Calu3 (cell line): ENCODE measurements at regions not wholly inside any gene's neighbourhood (a gene's known extent, or its start where the extent isn't known, plus 50 kb on each side); places are given as distances from the start of the nearest gene placed in this dataset.

Experiments
- BruUV-seq: library from RNA; stranded (reverse); fragments of 400-500 nt; replicated peaks from 2 replicates; lab custom pipeline; 2021; lab: Mats Ljungman, UMichigan
- CTCF ChIA-PET: fragments of 300-600 bp; sonication (Branson Sonifier 250); formaldehyde crosslinking; loops from one replicate; lab custom pipeline; 2022; ENCODE audit warnings: antibody characterized with exemption; lab: Charles Lee
- DNase-seq: peaks from one replicate; pipeline ENCODE4 v3.0.0; 2022
- H3K27ac Mint-ChIP-seq: one replicate; pipeline ENCODE4 v1.8.0; 2022; ENCODE audit warnings: mixed read lengths; ENCODE audit not compliant: unreplicated experiment
- H3K27me3 Mint-ChIP-seq: one replicate; pipeline ENCODE4 v1.8.0; 2022; ENCODE audit warnings: mixed read lengths; ENCODE audit not compliant: unreplicated experiment
- H3K36me3 Mint-ChIP-seq: one replicate; pipeline ENCODE4 v1.8.0; 2022; ENCODE audit warnings: mild to moderate bottlenecking, moderate library complexity, mixed read lengths; ENCODE audit not compliant: insufficient read depth, unreplicated experiment
- H3K4me1 Mint-ChIP-seq: one replicate; pipeline ENCODE4 v1.8.0; 2022; ENCODE audit warnings: mild to moderate bottlenecking, low read depth, mixed read lengths; ENCODE audit not compliant: unreplicated experiment
- H3K4me3 Mint-ChIP-seq: one replicate; pipeline ENCODE4 v1.8.0; 2022; ENCODE audit warnings: mild to moderate bottlenecking, low read depth, moderate library complexity, mixed read lengths; ENCODE audit not compliant: unreplicated experiment
- H3K9me3 Mint-ChIP-seq: one replicate; pipeline ENCODE4 v1.8.0; 2022; ENCODE audit warnings: low read depth, mixed read lengths; ENCODE audit not compliant: unreplicated experiment
- intact Hi-C: fragments of 100-400 bp; cut with micrococcal nuclease; formaldehyde crosslinking; loops from one replicate; pipeline ENCODE4 v1.10.0; 2022; ENCODE audit not compliant: unreplicated experiment
- TF ChIP-seq, protein P1 (sequence below): fragments of 200-600 bp; IDR thresholded peaks from one replicate; pipeline ENCODE4 v1.8.0; 2022; ENCODE audit warnings: antibody characterized with exemption; ENCODE audit not compliant: unreplicated experiment

DNA sequence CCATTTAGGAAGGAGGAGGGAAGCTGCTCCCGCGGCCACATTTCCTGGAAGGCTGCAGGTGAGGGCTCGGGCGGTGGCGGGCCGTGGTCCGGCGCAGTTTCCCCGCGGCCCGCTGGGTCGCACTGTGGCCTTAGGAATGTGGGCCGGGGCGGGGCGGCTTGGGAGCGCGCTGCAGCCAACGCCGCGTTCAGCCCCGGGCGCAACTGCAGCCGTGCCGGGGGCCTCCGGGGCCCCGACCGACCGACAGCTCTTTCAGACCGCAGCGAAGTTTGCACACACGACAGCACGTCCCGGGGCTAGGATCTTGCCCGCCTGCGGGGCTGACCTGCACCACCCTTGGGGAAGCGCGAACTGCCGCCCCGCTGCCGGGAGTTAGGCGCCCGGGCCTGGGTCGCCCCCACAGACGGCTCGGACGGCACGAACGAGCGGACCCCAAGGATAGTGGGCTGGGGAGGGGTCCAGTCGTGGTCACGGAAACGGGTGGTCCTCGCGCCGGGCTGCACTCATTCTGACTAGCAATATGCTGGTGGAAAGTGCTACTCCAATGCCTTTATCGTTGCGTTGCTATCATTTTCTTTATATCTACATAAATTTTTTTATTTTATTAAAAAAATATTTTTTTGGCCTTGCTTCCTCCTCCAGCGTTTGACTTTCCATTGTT lies 69.9 kb upstream of the DLX2 start:
- BruUV-seq, result no TSS peak
- TF ChIP-seq, protein P1, sequence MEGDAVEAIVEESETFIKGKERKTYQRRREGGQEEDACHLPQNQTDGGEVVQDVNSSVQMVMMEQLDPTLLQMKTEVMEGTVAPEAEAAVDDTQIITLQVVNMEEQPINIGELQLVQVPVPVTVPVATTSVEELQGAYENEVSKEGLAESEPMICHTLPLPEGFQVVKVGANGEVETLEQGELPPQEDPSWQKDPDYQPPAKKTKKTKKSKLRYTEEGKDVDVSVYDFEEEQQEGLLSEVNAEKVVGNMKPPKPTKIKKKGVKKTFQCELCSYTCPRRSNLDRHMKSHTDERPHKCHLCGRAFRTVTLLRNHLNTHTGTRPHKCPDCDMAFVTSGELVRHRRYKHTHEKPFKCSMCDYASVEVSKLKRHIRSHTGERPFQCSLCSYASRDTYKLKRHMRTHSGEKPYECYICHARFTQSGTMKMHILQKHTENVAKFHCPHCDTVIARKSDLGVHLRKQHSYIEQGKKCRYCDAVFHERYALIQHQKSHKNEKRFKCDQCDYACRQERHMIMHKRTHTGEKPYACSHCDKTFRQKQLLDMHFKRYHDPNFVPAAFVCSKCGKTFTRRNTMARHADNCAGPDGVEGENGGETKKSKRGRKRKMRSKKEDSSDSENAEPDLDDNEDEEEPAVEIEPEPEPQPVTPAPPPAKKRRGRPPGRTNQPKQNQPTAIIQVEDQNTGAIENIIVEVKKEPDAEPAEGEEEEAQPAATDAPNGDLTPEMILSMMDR, result peak; percentile 73
- intact Hi-C loops, result loop anchor here (1.0 to 5.0 kb wide), 4 partner anchors 54 to 540 kb away; no protein-coding TSS in a partner anchor
- Mint-ChIP-seq H3K27ac (peak overlapping the region; percentile 39), H3K4me3 (peak overlapping the region; percentile 80), H3K27me3 (no peaks in the 10 kb centered on the region), H3K36me3 (peaks cover 17% of the 10 kb centered on the region), H3K9me3 (no peaks in the 10 kb centered on the region), H3K4me1 (peaks cover 31% of the 10 kb centered on the region)
- peak; percentile 89 for DNase-seq
- CTCF ChIA-PET, result interaction anchor here (0.6 to 2.2 kb wide), 11 partner anchors 11 to 1845 kb away, joined by 3 to 34 read pairs (median 3); no protein-coding TSS in a partner anchor

- no peaks in the 10 kb centered on the region for H3K27me3 Mint-ChIP-seq
- H3K9me3 Mint-ChIP-seq, result no peaks in the 10 kb centered on the region
- intact Hi-C loops, result loop anchor here (2.0 to 5.0 kb wide), 3 partner anchors 54 to 539 kb away; no protein-coding TSS in a partner anchor
- H3K4me3 Mint-ChIP-seq, result peak overlapping the region; percentile 80
- CTCF ChIA-PET, result interaction anchor here (1.0 to 2.2 kb wide), 5 partner anchors 14 to 288 kb away, joined by 3 to 34 read pairs (median 5); no protein-coding TSS in a partner anchor
- no peak for DNase-seq
- peaks cover 31% of the 10 kb centered on the region for H3K4me1 Mint-ChIP-seq
- H3K36me3 Mint-ChIP-seq, result peaks cover 17% of the 10 kb centered on the region
- no TSS peak for BruUV-seq
- TF ChIP-seq, protein P1, result no peak
- H3K27ac Mint-ChIP-seq, result no peak overlapping the region
Measured at GRCh38 chr2:172173174-172173706, 70.5 kb upstream of the DLX2 start.

DNA sequence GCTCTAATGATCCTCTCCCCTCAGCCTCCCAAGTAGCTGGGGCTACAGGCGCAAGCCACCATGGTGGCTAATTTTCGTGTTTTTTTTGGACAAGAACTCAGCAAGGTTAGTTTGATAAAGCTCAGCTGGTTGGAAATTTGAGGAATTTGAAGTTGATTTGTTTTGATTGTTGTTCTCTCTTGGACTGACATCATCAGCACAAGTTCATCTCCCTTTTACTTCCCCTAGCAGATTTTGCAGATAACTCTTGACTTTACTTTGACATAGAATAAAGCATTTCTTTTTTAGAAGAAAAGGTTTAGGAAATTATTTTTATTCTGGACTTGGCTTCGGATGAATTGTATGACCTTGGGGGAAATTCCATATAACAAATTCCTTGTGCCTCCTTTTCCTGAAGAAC lies 74.9 kb upstream of the DLX2 start:
- CTCF ChIA-PET, result interaction anchor here (0.6 kb wide), 1 partner anchor 328 kb away, joined by 6 read pairs; no protein-coding TSS in a partner anchor
- Mint-ChIP-seq H3K27me3 (no peaks in the 10 kb centered on the region), H3K4me3 (no peak overlapping the region), H3K9me3 (no peaks in the 10 kb centered on the region), H3K4me1 (peaks cover 20% of the 10 kb centered on the region), H3K27ac (no peak overlapping the region), H3K36me3 (peaks cover 9% of the 10 kb centered on the region)
- intact Hi-C loops, result no loop called here
- no peak for DNase-seq
- TF ChIP-seq, protein P1, result no peak
- BruUV-seq, result no TSS peak

GRCh38 chr2:172177996-172178395 lies 75.3 kb upstream of the DLX2 start:
- Mint-ChIP-seq H3K27ac (no peak overlapping the region), H3K27me3 (no peaks in the 10 kb centered on the region), H3K9me3 (no peaks in the 10 kb centered on the region), H3K4me3 (no peak overlapping the region), H3K36me3 (peaks cover 6% of the 10 kb centered on the region), H3K4me1 (peaks cover 19% of the 10 kb centered on the region)
- no peak for DNase-seq
- no TSS peak for BruUV-seq
- intact Hi-C loops, result no loop called here
- CTCF ChIA-PET, result interaction anchor here (0.6 kb wide), 1 partner anchor 328 kb away, joined by 6 read pairs; no protein-coding TSS in a partner anchor
- TF ChIP-seq, protein P1, result no peak
